ENCODE measurements at regions not wholly inside any gene's neighbourhood (a gene's known extent, or its start where the extent isn't known, plus 50 kb on each side); places are given as distances from the start of the nearest gene placed in this dataset.
"Not testable (repeated sequence)": the region's sequence is repeated elsewhere in the genome, so short reads cannot be mapped to it uniquely, and the experiment has no call there.

GRCh38 chr18:49731860-49732311 lies 81.4 kb downstream of the ACAA2 start:
- DNase-seq = no peak

DNA sequence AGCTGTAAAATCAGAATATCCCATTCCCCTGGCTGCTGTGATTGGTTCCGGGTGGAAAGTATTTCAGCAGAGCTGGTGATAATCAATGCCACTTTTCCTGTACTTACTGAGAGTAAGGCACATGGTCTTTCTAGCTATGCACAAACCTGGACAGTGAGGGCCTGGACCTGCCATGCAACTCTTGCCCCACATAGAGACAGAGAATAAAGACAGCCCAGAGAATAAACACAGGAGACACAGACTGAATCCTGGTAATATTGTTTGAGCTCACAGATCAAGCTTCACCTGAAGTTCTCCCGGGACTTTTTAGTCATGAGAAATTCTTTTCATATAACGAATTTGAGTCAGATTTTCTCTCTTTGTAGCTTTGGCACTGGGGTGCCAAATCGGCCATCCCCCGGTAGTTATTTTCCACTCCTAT lies 81.9 kb downstream of the ACAA2 start:
- DNase-seq = no peak

GRCh38 chr18:49730951-49731391 lies 82.4 kb downstream of the ACAA2 start:
- DNase-seq = no peak

GRCh38 chr18:49728542-49728941 lies 84.8 kb downstream of the ACAA2 start:
- peak in 1 of 2 experiments; percentile 60 for DNase-seq

DNA sequence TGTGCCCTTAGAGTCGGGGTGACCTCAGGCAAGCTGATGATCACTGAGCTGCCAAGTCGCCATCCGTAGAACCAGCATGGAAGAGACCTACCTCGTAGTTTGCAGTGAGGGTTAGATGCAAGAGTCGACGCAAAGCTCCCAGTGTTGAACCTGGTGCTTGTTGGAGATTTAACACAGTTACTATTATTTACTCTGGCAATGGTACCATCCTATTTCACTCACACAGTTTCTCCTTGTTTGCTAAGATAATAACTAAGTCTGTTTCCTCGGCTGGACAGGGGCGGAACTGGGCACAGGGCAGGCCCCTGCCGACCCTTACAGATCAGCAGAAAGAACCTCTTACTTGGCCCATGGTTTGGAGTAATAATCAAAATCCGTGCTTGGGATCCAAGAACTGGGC lies 85.5 kb downstream of the ACAA2 start:
- DNase-seq = no peak

GRCh38 chr18:49726675-49726963 lies 86.7 kb downstream of the ACAA2 start:
- DNase-seq = no peak

DNA sequence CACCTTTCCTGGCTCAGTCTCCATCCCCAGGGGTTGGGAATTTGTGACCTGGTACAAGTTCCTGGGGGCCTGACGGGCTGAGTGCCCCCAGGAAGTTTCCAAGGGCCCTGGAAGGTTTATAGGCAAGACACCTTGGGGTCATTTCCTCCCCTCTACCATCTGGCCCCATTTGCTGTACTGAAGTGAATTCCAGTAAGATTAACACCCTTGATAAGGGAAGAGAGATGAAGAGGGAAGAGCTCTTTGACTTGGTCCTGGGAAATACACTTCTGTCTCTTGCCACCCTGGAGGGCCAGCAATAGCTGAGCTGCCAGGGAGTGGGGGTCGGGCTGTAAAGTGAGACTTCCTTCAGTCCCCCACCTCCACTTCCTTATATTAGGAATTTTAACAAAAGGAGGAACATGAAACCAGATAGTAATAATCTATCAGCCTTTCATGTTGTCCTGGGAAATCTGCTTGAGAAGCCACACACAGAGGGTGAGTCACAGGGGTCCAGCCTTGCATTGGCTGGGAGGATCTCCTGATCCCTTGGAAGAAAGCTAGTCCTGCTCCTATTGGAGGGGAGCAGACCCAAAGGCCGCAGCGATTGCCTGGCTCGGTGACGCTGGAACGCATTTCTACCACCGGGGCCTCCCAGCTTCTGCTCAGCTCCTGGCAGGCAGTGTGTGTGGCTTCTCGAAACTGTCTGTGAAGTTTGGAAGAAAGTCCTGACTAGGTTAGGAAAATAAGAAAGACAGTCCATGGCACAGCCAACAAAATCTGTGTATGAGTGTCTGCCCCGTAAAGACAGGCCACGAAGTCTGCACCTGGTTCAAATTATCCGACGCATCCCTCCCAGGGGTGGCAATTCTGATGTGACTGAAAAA lies 87.3 kb downstream of the ACAA2 start:
- peak; percentile 58 to 88 for DNase-seq

DNA sequence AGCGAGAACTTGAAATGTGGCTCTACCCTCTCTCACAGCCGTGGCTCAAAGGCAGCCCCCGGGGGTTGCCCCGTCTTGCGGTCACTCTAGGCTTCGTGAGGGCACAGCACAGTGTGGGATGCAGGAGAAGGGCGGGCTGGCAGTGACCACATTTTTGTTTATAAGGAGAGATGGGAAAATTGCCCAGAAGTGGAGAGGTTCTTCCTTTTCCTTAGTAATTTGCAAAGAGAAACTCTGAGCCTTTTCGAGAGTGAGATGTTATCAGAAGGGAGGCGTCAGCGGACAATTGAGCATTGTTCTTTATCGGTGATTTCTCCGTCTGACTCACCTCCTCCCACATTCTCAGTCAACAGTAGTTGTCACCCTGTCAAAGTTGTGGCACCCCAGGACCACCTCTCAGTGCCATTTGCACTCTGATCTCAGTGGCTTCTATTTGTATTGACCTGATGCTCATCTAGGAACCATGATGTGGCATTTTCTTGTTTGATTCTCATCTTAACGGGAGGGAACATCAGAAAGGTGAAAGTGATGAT lies 89.6 kb downstream of the ACAA2 start:
- DNase-seq = no peak

DNA sequence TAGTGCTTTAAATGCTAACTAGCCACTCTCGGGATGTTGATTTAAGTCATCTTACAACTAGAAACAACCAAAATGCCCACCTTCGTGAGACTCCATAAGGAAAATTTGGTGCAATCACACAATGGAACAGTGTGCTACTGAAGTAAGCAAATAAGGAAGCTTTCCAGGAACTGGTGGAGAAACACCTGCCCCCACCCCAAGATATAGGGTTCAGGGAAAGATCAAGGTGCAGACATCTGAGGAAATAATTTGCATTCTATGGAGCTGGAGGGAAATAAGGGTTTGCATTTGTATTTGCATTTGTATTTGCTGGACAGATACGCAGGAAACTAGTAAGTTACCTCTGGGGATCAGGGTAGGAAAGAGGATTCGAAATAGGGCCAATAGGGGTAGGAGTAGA lies 90.9 kb downstream of the ACAA2 start:
- DNase-seq = no peak

- no peak for DNase-seq
These were observed 91.4 kb downstream of the ACAA2 start for GRCh38 chr18:49721981-49722380.

- not testable (repeated sequence) for DNase-seq
These were observed 92.4 kb downstream of the ACAA2 start for GRCh38 chr18:49720944-49721343.

- no peak for DNase-seq
These were observed 95.7 kb downstream of the ACAA2 start for GRCh38 chr18:49717617-49718016.

- DNase-seq = no peak
These were observed 97.3 kb downstream of the ACAA2 start for GRCh38 chr18:49716035-49716434.

- DNase-seq = no peak
These were observed 104.0 kb downstream of the ACAA2 start for GRCh38 chr18:49709347-49709690.

DNA sequence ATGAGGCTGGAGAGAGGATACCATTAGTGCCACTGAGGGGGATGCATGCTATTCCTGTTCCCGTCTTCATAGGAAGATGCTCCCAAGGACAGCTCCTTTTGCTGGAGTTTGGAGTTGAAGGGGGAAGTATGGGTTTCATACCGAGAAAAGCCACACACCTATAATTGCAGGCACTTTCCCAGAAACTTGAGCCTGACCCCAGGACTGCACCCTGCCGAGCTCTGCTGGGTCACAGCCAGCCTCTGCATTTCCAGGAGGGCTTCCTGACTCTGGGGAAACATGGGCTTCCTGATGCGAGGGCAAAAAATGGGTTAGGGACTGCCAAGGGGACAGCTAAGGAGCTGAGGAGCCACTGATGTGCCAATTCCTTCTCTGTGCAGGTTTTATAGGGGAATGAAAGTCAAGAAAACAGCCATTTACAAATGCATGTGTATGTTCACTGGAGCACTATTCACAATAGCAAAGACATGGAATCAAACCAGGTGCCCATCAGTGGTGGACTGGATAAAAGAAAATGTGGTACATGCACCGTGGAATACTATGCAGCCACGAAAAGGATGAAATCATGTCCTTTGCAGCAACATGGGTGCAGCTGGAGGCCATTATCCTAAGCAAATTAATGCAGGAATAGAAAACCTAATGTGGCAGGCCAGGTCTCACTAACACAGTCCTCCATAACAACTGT lies 104.5 kb downstream of the ACAA2 start:
- no peak for DNase-seq

DNA sequence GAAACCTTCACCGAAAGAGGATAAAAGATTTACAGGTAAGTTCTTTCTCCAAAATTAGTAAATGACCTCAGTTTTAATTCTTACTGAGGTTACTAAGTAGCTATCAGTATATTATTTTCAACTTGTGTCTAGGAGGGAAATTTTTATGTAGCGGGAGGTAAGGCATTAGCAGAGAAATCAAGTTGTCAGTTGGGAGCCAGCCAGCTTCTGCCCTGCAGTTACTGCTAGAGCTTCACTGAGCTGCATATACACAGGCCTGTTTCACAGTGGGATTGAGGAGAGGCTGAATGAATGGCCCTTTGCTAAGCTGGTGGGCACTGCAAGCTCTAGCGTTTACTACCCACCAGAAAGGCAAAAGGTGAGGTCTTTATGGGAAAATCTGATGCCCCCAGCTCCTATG lies 105.7 kb downstream of the ACAA2 start:
- DNase-seq = no peak

DNA sequence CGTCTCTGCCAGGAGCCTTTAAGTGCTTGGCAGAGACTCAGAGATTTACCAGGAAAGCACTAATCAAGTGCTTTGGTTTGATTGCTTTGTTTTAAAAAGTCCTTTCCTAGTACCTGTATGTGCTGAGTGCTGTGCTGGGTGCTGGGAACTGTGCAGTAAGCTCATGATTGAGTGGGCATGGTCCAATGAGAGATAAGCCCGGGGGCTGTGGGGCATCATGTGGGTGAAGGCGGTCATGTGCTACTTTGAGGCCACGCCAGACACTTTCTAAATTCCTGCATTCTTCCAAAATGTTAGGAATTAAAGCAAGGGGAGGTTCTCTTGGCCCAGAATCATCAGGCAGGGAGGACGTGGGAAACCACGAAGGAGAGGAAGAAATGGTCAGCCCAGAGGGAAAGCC lies 109.0 kb downstream of the ACAA2 start:
- DNase-seq = no peak

DNA sequence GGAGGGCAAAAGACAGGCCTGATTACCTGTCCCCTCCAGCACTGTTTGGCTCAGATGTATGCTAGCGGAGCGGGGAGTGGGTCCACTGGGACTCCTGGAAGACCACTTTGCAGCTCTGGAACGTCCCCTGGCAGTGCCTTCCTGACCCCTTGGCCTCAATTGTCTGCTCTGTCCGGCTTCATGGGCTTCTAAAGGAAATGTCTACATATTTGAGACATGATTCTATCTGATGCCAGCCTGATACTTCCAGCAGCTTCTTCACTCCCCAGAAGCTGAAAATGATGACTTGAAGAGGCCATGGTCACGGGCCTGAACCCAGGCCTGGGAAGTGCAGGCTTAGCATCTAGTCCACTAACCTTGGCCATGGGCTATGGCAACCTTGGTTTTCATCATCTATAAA lies 112.1 kb downstream of the ACAA2 start:
- DNase-seq = no peak

- DNase-seq = no peak
These were observed 114.0 kb downstream of the ACAA2 start for GRCh38 chr18:49699303-49699702.

DNA sequence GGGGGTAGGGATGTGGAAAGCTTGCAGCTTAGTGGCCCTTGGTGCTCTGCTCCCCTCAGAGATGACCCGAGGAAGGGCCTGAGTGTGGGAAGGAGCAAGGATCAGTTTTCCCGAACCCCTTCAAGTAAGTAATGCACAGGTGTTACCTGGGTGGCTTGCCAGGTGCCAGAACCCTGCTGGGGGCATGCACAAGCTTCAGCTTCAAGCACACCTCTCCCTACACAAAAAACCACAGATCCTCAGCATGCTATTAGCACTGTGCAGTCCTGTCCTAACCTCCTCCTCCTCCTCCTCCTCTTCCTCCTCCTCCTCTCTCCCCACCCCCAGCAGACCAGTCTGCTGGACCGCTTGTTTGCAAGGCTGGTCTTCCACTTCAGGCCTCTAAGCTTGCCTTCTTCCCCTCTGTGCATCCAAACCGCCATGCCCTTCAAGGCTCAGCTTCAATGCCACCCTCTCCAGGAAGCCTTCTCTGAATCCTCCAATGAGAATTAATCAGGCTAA lies 114.8 kb downstream of the ACAA2 start:
- DNase-seq = no peak

- DNase-seq = no peak
These were observed 115.4 kb downstream of the ACAA2 start for GRCh38 chr18:49697757-49698524.

- DNase-seq = no peak
These were observed 116.3 kb downstream of the ACAA2 start for GRCh38 chr18:49697049-49697448.

GRCh38 chr18:49694402-49694801 lies 118.9 kb downstream of the ACAA2 start:
- DNase-seq = no peak

GRCh38 chr18:49693717-49694005 lies 119.7 kb downstream of the ACAA2 start:
- DNase-seq = no peak

Data from NCI-H446 (cell line).